ENCODE measurements at regions not wholly inside any gene's neighbourhood (a gene's known extent, or its start where the extent isn't known, plus 50 kb on each side); places are given as distances from the start of the nearest gene placed in this dataset.

DNA sequence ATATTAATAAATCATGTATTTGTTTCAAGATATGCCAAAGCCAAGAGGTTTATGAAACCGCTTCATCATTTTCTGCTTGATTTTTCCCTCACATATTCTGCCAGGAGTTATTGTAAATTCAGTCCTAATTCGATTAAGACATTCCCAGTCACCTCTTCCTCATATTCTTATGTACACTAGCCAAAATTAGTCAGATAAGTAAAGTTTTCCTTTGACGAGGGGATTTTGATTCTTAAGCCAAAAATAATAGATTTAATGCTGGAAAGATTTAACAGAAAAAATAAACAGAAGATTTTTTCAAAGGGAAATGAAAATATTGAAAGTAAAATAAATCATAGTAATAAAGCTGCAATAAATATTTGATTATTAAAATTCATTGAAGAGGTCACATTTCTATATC, 51.0 kb upstream of the VEGFC start:
- DNase-seq (ENCODE audit: low spot score): no peak

GRCh38 chr4:176844448-176844847, 51.7 kb upstream of the VEGFC start:
- DNase-seq (ENCODE audit: low spot score): no peak

GRCh38 chr4:176845636-176846035, 52.9 kb upstream of the VEGFC start:
- no peak for DNase-seq (ENCODE audit: low spot score)

DNA sequence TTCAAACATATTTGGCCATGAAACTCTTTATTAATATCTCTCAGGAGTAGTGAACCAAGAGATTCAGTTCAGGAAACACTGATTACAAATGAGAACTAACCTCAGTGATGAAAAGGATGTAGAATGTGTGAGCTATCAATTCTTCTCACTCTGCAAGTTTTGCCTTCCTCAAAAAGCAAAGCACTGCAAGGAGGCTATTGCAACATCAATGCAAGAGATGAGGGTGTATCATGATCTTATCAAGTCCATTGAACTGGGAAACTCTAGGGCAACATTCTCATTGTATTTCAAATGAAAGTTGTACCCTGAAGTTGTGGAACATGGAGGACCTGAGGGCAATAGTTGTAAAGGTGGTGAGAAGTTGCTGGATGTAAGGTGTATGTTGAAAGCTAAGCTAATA, 56.4 kb upstream of the VEGFC start:
- no peak for DNase-seq (ENCODE audit: low spot score)

DNA sequence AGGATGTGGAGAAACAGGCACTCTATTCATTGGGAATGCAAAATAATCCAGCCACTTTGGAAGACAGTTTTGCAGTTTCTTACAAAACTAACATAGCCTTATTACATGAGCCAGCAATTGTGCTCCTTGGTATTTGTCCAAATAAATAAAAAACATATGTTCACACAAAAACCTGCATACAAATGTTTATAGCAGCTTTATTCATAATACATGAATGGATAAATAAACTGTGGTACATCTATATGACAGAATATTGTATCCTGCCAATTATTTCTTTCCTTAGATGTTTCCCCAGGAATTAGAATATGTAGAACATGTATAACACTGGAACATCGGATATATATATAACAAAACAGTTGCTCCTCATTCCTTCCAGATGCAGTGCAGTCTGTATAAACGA, 57.7 kb upstream of the VEGFC start:
- no peak for DNase-seq (ENCODE audit: low spot score)

DNA sequence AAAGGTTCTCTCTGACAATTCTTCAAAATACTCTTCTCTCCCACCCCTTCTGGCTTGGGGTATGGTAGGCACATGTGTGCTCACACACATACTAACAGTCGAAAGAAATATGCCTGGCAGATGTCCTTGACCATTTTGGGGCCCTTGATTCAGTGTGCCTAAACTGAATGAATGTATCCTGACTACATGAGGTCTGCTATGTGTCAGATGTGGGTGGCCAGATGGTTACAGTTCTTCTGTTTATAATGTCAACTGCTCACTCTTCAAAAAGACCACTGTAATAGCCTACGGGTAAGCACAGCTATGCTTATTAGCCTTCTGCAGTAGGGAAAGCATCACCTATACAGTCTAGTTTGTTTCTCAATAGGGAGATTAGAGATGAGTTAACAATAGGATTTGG, 63.7 kb upstream of the VEGFC start:
- no peak for DNase-seq (ENCODE audit: low spot score)

DNA sequence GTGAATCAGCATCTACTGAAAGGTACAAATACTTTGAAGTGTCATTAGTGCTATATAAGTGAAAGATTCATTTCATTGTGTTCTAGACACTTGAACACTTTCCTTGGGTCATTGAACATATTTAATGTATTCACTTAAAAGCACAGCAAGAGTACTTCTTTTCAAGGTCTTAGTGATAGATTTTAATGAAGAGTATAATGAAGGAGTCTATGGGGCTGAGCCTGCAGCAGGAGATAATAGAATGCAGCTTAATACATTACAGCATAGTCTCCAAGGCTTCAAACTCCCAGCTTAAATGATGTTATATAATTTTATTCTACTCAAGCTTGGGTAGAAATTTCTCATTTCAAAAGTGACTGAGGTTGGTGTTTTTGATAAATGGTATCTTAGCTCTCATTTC, 66.1 kb upstream of the VEGFC start:
- no peak for DNase-seq (ENCODE audit: low spot score)

GRCh38 chr4:176864238-176864637, 71.5 kb upstream of the VEGFC start:
- no peak for DNase-seq (ENCODE audit: low spot score)

DNA sequence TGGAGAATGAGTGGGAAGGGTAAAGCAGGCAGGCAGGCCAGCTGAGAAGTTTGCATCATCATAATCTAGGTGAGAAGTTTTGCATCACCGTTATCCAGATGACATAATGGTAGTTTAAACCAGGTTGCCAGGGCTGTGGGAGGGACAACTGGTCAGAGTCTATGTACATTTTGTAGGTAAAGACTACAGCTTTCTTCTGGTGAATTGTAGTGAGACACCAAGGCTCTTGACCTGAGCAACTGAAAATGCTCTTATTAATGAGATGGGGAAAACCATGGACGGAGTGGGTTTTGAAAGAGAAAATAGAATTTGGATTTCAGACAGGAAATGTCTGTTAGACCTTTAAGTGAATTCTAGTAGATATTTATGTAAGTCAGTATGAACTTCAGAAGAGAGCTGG, 76.0 kb upstream of the VEGFC start:
- DNase-seq (ENCODE audit: low spot score): no peak

GRCh38 chr4:176872461-176872860, 79.7 kb upstream of the VEGFC start:
- DNase-seq (ENCODE audit: low spot score): no peak

GRCh38 chr4:176874721-176875445, 82.2 kb upstream of the VEGFC start:
- no peak for DNase-seq (ENCODE audit: low spot score)

DNA sequence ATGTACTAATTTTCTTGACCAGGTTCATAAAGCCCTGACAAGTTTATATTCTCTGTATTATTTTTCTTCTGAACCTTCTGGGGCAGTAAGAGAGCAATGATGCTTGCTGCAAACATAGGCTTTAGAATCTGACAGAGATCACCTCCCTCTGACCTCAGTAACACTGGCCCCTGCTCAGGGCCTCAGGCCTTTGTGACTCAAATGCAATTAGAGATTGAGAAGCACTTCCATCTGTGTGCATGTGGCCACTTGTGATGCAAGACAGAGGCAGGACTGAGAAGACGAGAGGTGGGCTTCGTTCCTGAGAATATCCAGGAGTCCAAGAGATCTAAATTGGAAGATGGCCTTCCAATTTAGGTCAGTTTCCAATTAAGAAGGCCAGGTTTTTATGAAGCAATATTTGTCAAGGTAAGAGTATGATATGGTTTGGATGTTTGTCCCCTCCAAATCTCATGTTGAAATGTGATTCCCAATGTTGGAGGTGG, 82.8 kb upstream of the VEGFC start:
- DNase-seq (ENCODE audit: low spot score): no peak

GRCh38 chr4:176879380-176880116, 86.8 kb upstream of the VEGFC start:
- no peak for DNase-seq (ENCODE audit: low spot score)

GRCh38 chr4:176882206-176882605, 89.5 kb upstream of the VEGFC start:
- DNase-seq (ENCODE audit: low spot score): no peak

DNA sequence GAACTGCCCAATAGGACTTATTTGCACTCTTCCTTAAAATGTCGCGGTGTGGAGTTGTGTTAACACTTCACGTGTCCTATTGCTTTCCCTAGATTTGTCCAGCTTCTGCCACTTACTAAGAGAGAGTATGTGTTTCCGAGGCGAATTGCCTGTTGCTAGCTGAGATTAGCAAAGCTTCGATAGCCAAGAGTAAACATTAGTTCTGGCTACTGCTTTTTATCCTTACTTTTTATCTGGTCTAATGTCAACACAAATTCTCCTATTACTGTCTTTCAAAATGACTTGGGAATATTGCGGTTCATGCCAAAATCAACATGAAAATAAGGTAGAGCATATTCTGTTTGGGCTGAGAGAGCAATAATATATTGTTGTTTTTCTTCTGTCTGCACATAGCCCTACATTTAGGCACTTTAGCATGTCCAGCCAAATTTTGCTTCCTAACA, 90.4 kb upstream of the VEGFC start:
- no peak for DNase-seq (ENCODE audit: low spot score)

- no peak for DNase-seq (ENCODE audit: low spot score)
These were observed 91.1 kb upstream of the VEGFC start for GRCh38 chr4:176883681-176884418.

- no peak for DNase-seq (ENCODE audit: low spot score)
These were observed 92.5 kb upstream of the VEGFC start for GRCh38 chr4:176885224-176885623.

DNA sequence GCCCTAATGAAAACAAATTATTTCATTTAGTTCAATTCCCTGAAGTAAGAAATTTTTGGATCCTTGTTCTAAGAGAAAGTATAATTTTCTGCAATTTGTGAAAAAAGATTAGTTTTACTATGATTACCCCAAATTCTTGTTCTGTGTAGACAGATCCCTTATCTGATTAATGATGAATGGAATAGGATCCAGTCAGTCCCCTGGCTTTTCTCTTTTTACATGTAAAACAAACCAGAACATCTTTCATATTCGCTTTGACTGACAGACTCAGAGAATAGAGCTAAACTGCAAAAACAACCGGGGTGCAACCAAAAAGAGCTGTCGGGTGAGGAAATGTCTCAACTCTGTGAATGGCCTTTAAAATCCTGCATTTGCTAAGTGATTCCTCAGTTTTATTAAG, 93.4 kb upstream of the VEGFC start:
- DNase-seq (ENCODE audit: low spot score): no peak

DNA sequence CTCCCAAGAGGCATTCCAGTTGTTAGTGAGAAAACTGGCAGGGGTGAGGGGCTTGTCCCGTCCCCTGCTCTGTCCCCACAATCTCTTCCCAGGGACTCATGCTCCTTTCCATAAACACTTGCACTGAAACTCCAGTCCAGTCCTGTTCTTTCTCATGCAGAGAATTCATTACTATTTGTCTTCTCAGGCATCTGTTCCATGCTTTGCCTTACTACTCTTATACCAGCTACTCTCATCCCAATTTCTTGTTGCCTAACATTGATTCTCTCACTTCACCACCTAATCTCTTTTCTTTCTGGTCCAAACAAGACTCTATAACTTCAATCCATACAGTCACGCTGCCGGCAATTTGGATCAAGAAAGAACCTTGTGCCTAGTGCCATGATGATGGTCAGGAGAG, 97.1 kb upstream of the VEGFC start:
- DNase-seq (ENCODE audit: low spot score): no peak

- no peak for DNase-seq (ENCODE audit: low spot score)
These were observed 101.8 kb upstream of the VEGFC start for GRCh38 chr4:176894498-176894897.

DNA sequence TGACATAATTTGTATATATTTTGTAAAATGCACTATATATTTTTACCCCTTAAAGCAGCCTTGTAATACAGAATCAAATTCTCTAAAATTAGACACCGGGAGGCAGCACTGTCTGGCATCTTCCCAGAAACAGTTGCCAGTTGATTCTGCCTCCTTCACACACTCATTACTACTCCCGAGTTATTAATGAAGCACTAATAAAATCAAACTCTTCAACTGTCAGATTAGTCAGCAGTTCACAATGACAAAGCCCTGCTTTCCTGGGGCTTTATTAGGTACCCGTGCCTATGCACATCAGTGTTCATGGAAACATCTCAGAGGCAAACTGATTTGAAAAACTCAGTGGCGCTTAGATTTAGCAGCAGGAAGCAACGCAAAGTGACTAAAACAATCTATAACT, 103.5 kb upstream of the VEGFC start:
- no peak for DNase-seq (ENCODE audit: low spot score)

DNA sequence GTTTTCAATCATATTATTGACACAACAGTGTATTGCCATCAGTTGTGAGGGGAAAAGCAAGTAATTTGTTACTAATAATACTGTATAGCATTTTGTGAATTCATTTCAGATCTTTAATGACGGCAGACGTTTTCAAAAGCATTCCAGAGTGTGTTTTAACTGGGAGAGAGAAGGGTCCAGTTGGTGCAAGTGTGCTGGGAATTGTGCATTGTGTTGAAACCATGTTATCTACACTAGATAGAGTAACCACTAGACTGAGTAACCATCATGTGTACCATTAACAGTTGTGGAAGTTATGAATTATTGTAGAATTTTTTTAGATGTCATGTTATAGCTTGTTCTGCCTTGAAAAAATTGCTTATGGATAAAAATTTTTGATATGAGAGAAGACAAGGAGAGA, 104.5 kb upstream of the VEGFC start:
- no peak for DNase-seq (ENCODE audit: low spot score)

DNA sequence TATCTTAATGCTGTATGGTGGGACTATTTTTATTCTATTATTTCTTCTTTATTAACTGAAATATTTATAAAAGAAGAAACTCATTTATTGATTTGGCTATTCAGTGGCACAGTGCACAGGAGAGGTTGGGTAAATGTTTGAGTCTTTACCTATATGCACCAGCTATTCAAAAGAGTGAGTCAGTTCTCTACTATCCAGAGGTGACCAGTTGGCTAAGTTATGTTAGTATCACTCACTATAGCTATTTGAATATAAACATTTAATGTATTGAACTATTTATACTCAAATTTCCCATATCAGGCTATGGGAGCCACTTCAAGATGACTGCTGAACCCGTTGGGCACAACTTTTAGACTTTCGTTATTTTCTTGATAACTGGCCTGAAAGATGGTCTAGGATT, 106.1 kb upstream of the VEGFC start:
- DNase-seq (ENCODE audit: low spot score): no peak

All from globus pallidus (tissue), 1 donor.